VCaP (cell line): ENCODE measurements at regions not wholly inside any gene's neighbourhood (a gene's known extent, or its start where the extent isn't known, plus 50 kb on each side); places are given as distances from the start of the nearest gene placed in this dataset.

Source experiments
- H3K27ac ChIP-seq: fragments of 450-650 bp; 2 replicates; pipeline ENCODE4 v1.5.1; 2017
- CTCF ChIP-seq: fragments of 450-650 bp; conservative IDR thresholded peaks from 2 replicates; pipeline ENCODE4 v1.5.1; 2017; ENCODE audit warnings: mild to moderate bottlenecking, moderate library complexity

GRCh38 chr4:31054295-31054694 lies 334.1 kb downstream of the PCDH7 start:
- H3K27ac ChIP-seq: no peak overlapping the region
- TF ChIP-seq CTCF: no peak

- no peak overlapping the region for H3K27ac ChIP-seq
- TF ChIP-seq CTCF: no peak
Observed at GRCh38 chr4:31058656-31059055, 338.5 kb downstream of the PCDH7 start.

GRCh38 chr4:31059753-31060522 lies 339.8 kb downstream of the PCDH7 start:
- TF ChIP-seq CTCF: no peak
- H3K27ac ChIP-seq: no peak overlapping the region

DNA sequence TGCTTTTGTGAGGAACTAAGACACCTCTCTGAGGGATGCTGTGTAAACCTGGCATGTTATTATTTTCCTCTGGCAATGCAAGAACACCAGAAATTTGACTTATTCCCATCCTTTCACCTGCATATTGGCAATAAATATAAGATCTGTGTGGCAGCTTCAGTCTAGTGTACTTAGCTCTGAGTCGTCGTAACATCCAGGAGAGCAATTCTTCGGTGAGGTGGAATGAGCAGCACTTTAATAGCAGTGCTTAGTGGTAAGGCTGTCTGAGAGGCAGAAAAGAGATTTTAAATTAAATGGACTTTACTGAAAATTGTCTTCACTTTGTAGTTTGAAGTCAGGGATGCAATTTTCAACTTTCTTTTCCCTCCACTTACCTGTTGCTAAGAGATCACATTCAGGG lies 344.9 kb downstream of the PCDH7 start:
- no peak for TF ChIP-seq CTCF
- no peak overlapping the region for H3K27ac ChIP-seq

DNA sequence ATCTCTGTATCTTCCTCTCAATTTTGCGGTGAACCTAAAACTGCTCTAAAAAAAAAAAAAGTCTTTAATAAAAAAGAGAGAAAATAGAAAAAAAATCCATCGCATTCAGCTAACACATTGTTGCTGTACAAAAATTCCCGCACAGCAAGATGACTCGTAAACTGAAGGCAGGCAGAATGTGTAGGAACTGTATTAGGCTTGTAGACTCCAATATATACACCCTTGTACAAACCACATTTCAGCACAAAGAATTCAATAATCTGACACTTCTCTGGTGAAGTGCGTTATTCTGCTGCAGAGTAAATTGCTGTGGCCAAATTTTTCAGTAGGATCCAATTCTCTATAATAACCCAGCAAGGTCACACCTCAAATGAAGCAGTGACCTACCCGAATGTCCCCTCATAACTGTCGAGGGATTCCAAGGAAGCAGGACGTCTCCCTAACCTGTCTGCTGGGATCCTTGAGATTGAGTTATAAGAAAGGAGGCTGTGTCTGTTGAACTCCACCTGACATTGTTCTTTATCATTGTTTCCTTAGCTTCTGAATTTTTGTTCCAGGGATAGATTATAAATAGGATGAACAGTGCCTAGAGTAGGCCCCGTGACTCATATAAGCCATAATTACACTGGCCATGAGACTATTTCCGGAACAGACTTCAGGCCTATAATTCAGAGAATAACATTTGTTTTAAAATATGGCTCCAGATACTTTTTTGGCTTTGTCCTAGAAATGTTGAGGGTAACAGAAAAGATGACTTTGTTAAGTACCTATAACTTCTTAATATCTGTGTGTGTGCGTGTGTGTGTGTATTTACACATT lies 348.3 kb downstream of the PCDH7 start:
- H3K27ac ChIP-seq: no peak overlapping the region
- no peak for TF ChIP-seq CTCF

- H3K27ac ChIP-seq: no peak overlapping the region
- no peak for TF ChIP-seq CTCF
Observed at GRCh38 chr4:31069151-31069550, 349.0 kb downstream of the PCDH7 start.
